Heart right ventricle (tissue), 16 donors: ENCODE measurements at regions not wholly inside any gene's neighbourhood (a gene's known extent, or its start where the extent isn't known, plus 50 kb on each side); places are given as distances from the start of the nearest gene placed in this dataset.
A peak's percentile ranks its signal among the peaks of the same experiment; 100 is the strongest.

Source experiments
- ATAC-seq, 8 donors: fragments of 200-7000 bp; cut with Tn5 transposase; one replicate each; pipeline ENCODE4 v1.9.1; 2020; ENCODE audit warnings: mild to moderate bottlenecking in 8 of 8, moderate library complexity in 8 of 8, moderate number of reproducible peaks in 1 of 8
- DNase-seq, 2 donors: peaks; one replicate each; pipeline ENCODE4 v3.0.0-alpha.2; 2020
- H3K27ac ChIP-seq, 10 donors: fragments of 200-600 bp; sonication (generic) in 2 of 10; one replicate each; pipeline versions ENCODE4 v1.5.0 to v1.8.0; 2020 to 2022; ENCODE audit warnings: mild to moderate bottlenecking in 3 of 10
- H3K27me3 ChIP-seq, 7 donors: fragments of 200-600 bp; one replicate each; pipeline ENCODE4 v1.8.0; 2021 to 2022; ENCODE audit warnings: mild to moderate bottlenecking in 2 of 7
- H3K36me3 ChIP-seq, 9 donors: fragments of 200-600 bp; sonication (generic) in 1 of 9; one replicate each; pipeline versions ENCODE4 v1.5.0 to v1.8.0; 2020 to 2022; ENCODE audit warnings: mild to moderate bottlenecking in 2 of 9
- H3K4me1 ChIP-seq, 9 donors: fragments of 200-600 bp; sonication (generic) in 1 of 9; one replicate each; pipeline versions ENCODE4 v1.5.0 to v1.8.0; 2020 to 2022; ENCODE audit warnings: mild to moderate bottlenecking in 4 of 9
- H3K4me3 ChIP-seq, 10 donors: fragments of 200-600 bp; sonication (generic) in 2 of 10; one replicate each; pipeline versions ENCODE4 v1.5.0 to v1.8.0; 2020 to 2022; ENCODE audit warnings: mild to moderate bottlenecking in 7 of 10, moderate library complexity in 2 of 10
- H3K9me3 ChIP-seq, 11 donors: fragments of 200-600 bp in 10 of 11; sonication (generic) in 2 of 11; one replicate each; pipeline versions ENCODE4 v1.5.0 to v1.8.0; 2013 to 2022; ENCODE audit warnings: mild to moderate bottlenecking in 2 of 11, control low read depth in 1 of 11, moderate library complexity in 1 of 11
- WGBS, 2 donors: extraction: QIAGEN DNeasy Blood & Tissue Kit; methylation state at CpG; one replicate each; pipeline ENCODE4 v1.1.7; 2013; ENCODE audit warnings: inconsistent platforms in 1 of 2; 5-methylcytosine and 5-hydroxymethylcytosine counted together
- intact Hi-C, 10 donors: fragments of 100-400 bp; cut with DNase I; formaldehyde crosslinking; loops; one replicate each; pipeline versions ENCODE4 v1.11.1 to v1.14.2; 2022
- TF ChIP-seq, protein P1 (sequence below), 9 donors: fragments of 200-600 bp; sonication (generic) in 2 of 9; IDR thresholded peaks; one replicate each; pipeline versions ENCODE4 v1.5.0 to v1.8.0; 2021 to 2022; ENCODE audit warnings: antibody characterized with exemption in 9 of 9, mild to moderate bottlenecking in 5 of 9, moderate library complexity in 1 of 9
- donor health status: Arrhythmogenic right ventricular cardiomyopathy.
- donor health status: ischemic (EF 13 %, LVEDD 7.1; RV severe dilation, severe dysfunction).
- donor health status: healthy with polysubstance abuse.
- donor health status: DM: no; HTN: yes; CAD: no.
- donor health status: DM: no; HTN: no; CAD: no.
- donor health status: ischemic (EF 25% LVEDD 6.9; RV normal size, moderate dysfunction).
- donor health status: ischemic (EF 25% LVEDD 5.7; RV mildly dilated, moderate dysfunction).
- donor health status: healthy.
- donor health status: DM: yes; HTN: yes; CAD: no.
- donor health status: Ischemic cardiomyopathy.
- donor health status: ischemic (EF 35%, LVEDD 5.7; RV mildly dilated, moderate dysfunction).
- donor health status: nonischemic (EF 11% LVEDD 7.7; RV severe dilation, severe dysfunction).
- donor health status: DM: yes; HTN: yes; CAD: no.
- donor health status: PGD.
- donor health status: ischemic (EF 29% LVEDD 5.4; RV normal size, mild dysfunction).
- donor health status: nonischemic (EF 23%, LVEDD 6.1; RV moderate dilation, normal function).

DNA sequence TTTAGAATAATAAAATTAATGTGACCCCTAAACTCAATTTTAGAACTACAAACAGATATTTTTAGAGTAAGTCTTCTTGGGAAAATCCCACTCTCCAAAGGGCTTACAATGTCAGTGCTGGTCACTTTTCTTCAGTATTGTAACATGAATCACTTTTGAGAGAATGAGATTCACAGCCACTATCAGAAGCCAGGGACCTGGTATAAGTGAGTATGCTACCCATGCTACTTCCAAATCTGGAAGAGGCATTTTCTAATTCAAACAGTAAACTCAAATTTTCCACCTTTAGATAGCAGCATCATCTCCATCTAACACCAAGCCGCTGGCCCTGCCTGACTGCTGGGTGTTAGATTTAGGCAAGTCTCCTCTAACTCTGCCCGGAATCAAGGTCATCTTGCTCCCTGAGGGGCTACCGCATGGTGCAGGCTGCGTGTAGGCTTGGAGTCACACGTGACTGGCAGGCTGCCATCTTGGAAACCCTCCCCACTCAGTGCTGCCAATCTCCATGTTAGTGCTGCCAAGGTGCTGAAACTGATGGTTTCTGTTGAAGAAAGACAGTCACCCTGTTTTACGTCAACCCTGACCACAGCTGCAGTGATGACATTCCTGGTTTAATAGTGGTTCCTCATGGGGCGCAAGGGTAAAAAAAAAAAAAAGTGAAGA is 882.9 kb upstream of the B3GALT2 start:
- peak; percentile 78 to 85 for DNase-seq
- WGBS, 2 donors: 28 to 41% methylated on average over 7 of the region's 7 CpGs
- H3K36me3 ChIP-seq: no peaks in the 10 kb centered on the region
- no peaks in the 10 kb centered on the region for H3K9me3 ChIP-seq
- TF ChIP-seq, protein P1, sequence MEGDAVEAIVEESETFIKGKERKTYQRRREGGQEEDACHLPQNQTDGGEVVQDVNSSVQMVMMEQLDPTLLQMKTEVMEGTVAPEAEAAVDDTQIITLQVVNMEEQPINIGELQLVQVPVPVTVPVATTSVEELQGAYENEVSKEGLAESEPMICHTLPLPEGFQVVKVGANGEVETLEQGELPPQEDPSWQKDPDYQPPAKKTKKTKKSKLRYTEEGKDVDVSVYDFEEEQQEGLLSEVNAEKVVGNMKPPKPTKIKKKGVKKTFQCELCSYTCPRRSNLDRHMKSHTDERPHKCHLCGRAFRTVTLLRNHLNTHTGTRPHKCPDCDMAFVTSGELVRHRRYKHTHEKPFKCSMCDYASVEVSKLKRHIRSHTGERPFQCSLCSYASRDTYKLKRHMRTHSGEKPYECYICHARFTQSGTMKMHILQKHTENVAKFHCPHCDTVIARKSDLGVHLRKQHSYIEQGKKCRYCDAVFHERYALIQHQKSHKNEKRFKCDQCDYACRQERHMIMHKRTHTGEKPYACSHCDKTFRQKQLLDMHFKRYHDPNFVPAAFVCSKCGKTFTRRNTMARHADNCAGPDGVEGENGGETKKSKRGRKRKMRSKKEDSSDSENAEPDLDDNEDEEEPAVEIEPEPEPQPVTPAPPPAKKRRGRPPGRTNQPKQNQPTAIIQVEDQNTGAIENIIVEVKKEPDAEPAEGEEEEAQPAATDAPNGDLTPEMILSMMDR (IDR thresholded peaks at IDR 0.05): no peak
- no peak overlapping the region for H3K4me3 ChIP-seq
- peaks cover 0 to 27% (median 11%) of the 10 kb centered on the region in 9 donors for H3K4me1 ChIP-seq
- ATAC-seq: peak; percentile 81 to 99 (median 95)
- peak overlapping the region; percentile 68 to 86 (median 79) for H3K27ac ChIP-seq
- no peaks in the 10 kb centered on the region for H3K27me3 ChIP-seq
- intact Hi-C loops: loop anchor here in 6 of 10 donors (1.0 to 10.0 kb wide), 10 partner anchors 92 to 884 kb away; partner anchors contain the start of gene B3GALT2 (in 4 of the 6)

DNA sequence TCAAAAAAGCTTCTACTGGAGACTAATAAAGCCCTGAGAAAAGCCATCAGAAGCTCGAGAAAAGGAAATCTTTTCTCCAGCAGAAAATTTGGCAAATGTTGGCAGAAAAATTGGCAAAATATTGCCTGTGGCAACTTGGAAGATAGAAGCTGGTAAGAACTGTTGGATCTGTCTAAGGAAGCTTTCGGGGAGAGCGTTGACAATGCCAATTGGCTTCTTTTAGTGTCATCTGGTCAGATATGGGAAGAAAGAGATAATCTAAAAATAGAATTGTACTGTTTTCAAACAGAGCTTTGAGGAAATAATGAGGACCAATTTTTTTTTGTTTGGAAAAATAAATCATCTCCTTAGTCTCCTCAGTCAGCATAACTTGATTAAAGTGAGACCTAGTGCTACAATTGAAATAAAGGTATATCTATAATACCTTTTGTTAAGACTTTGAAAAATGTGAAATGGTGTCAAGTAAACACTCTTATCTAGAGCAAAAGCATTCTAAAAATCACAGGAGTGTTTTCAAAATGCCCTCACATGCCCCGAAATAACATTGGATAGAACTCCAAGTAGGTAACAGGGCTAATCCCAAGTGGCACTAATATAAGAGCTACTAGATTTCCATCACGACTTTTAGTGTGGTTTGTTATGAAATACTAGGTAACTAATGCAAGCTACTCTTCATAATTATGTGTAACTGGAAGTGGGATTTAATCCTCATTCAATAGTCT is 882.2 kb upstream of the B3GALT2 start:
- H3K36me3 ChIP-seq: no peaks in the 10 kb centered on the region
- intact Hi-C loops: loop anchor here in 6 of 10 donors (1.0 to 10.0 kb wide), 10 partner anchors 91 to 884 kb away; partner anchors contain the start of gene B3GALT2 (in 4 of the 6)
- DNase-seq (no peak), ATAC-seq (peak in 7 of 8 donors; percentile 9 to 78 (median 66))
- no peaks in the 10 kb centered on the region for H3K9me3 ChIP-seq
- H3K4me3 ChIP-seq: no peak overlapping the region
- WGBS, 2 donors: 24 to 42% methylated on average over 5 of the region's 5 CpGs
- peaks cover 0 to 27% (median 11%) of the 10 kb centered on the region in 9 donors for H3K4me1 ChIP-seq
- H3K27ac ChIP-seq: peak overlapping the region; percentile 68 to 86 (median 79)
- no peaks in the 10 kb centered on the region for H3K27me3 ChIP-seq
- TF ChIP-seq, protein P1 (IDR thresholded peaks at IDR 0.05): no peak

DNA sequence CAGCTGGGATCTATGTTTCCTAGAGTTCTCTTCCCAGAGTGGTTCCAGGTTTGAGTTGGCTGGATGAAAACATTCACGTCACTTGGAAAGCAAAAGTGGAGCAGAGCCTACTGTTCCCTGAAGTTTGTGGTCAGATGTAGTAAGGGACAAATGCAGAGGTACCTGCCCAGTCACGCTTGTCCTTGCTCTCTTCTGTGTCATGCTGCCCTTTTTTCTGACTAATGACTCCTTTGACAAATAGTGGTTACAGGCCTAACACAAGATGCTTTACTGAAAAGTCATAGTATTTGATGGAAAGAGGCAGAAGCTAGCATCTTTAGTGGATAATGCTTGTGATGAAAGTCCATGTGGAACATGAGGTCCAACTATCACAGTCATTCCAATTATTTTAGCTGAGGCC is 881.4 kb upstream of the B3GALT2 start:
- 48 to 57% methylated on average over 2 of the region's 2 CpGs for WGBS, 2 donors
- no peak overlapping the region for H3K4me3 ChIP-seq
- TF ChIP-seq, protein P1 (IDR thresholded peaks at IDR 0.05): no peak
- no peaks in the 10 kb centered on the region for H3K36me3 ChIP-seq
- peak overlapping the region; percentile 57 to 86 (median 79) for H3K27ac ChIP-seq
- intact Hi-C loops: loop anchor here in 6 of 10 donors (2.0 to 10.0 kb wide), 9 partner anchors 90 to 883 kb away; partner anchors contain the start of gene B3GALT2 (in 4 of the 6)
- peaks cover 0 to 27% (median 11%) of the 10 kb centered on the region in 9 donors for H3K4me1 ChIP-seq
- ATAC-seq (peak in 5 of 8 donors; percentile 16 to 69 (median 28)), DNase-seq (no peak)
- no peaks in the 10 kb centered on the region for H3K27me3 ChIP-seq
- H3K9me3 ChIP-seq: no peaks in the 10 kb centered on the region

DNA sequence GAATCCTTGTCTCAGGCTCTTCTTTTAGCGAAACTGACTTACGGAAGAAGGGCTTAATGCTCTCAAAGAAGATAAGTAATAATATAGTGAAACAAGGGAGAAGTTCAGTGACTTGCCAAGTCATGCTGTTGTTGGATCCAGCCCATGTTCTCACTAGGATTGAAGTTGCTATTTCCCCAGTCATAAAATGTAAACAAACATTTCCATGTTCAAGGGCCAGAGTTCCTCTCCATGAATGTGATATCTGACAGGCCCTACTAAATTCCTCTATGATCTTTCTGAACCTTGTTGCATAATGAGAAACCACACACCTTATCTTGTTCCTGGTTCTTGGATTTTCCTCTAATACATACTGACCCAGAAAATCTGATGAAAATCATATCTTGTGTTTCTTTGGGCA is 876.5 kb upstream of the B3GALT2 start:
- ATAC-seq (peak in 5 of 8 donors; percentile 11 to 70 (median 48)), DNase-seq (no peak)
- TF ChIP-seq, protein P1 (IDR thresholded peaks at IDR 0.05): no peak
- intact Hi-C loops: loop anchor here in 6 of 10 donors (10.0 kb wide), 5 partner anchors 98 to 878 kb away; partner anchors contain the start of gene B3GALT2 (in 3 of the 6)
- H3K36me3 ChIP-seq: no peaks in the 10 kb centered on the region
- H3K4me1 ChIP-seq: peaks cover 0 to 14% (median 0%) of the 10 kb centered on the region in 9 donors
- H3K27me3 ChIP-seq: no peaks in the 10 kb centered on the region
- H3K4me3 ChIP-seq: no peak overlapping the region
- peak overlapping the region in 5 of 10 donors; percentile 5 to 59 (median 27) for H3K27ac ChIP-seq
- no peaks in the 10 kb centered on the region for H3K9me3 ChIP-seq
- WGBS, 2 donors: 27 to 47% methylated on average over 2 of the region's 2 CpGs
